CD14-positive monocyte (primary cell): ENCODE measurements at regions not wholly inside any gene's neighbourhood (a gene's known extent, or its start where the extent isn't known, plus 50 kb on each side); places are given as distances from the start of the nearest gene placed in this dataset.

Source experiments
- DNase-seq, 3 donors: peaks; one replicate each; pipeline ENCODE4 v3.0.0-alpha.2; 2011 to 2022
- H2AFZ ChIP-seq: 2 replicates; pipeline ENCODE4 v1.6.0; 2012; ENCODE audit warnings: mild to moderate bottlenecking, low read depth, low read length, inconsistent platforms; ENCODE audit not compliant: insufficient read depth, poor library complexity, severe bottlenecking
- H3K27ac ChIP-seq, 2 donors: 1 replicate in 1 of 2; 2 replicates in 1 of 2; pipeline ENCODE4 v1.5.1; 2012 to 2013; ENCODE audit warnings: low read length in 2 of 2, control low read depth in 1 of 2, inconsistent platforms in 1 of 2, low read depth in 1 of 2, mild to moderate bottlenecking in 1 of 2
- H3K27me3 ChIP-seq, 2 donors: one replicate each; pipeline versions ENCODE4 v1.6.0 to v1.6.1; 2011 to 2013; ENCODE audit warnings: low read length in 2 of 2; ENCODE audit not compliant: control insufficient read depth in 2 of 2, insufficient read depth in 2 of 2
- H3K36me3 ChIP-seq, 2 donors: replicated peaks in 1 of 2; 1 replicate in 1 of 2; 2 replicates in 1 of 2; pipeline versions ENCODE4 v1.5.1 to v1.6.1; 2012 to 2013; ENCODE audit warnings: low read length in 2 of 2, control low read depth in 1 of 2, inconsistent platforms in 1 of 2, mild to moderate bottlenecking in 1 of 2; ENCODE audit not compliant: insufficient read depth in 2 of 2, control insufficient read depth in 1 of 2
- H3K4me1 ChIP-seq, 2 donors: 1 replicate in 1 of 2; 2 replicates in 1 of 2; pipeline versions ENCODE4 v1.5.1 to v1.6.1; 2012 to 2013; ENCODE audit warnings: low read length in 2 of 2, control low read depth in 1 of 2, inconsistent platforms in 1 of 2, mild to moderate bottlenecking in 1 of 2, moderate library complexity in 1 of 2; ENCODE audit not compliant: insufficient read depth in 2 of 2, control insufficient read depth in 1 of 2
- H3K4me2 ChIP-seq: replicated peaks from 2 replicates; pipeline ENCODE3; 2012; ENCODE audit warnings: low read length, moderate library complexity, mild to moderate bottlenecking; ENCODE audit not compliant: poor library complexity, severe bottlenecking; ENCODE audit errors: extremely low read depth
- H3K4me3 ChIP-seq, 3 experiments: fragments of 200-600 bp in 1 of 3; sonication (generic) in 1 of 3; replicated peaks in 1 of 3; 1 replicate in 2 of 3; 2 replicates in 1 of 3; pipeline ENCODE4 v1.5.1; 2011 to 2013; ENCODE audit warnings: low read length in 3 of 3, mild to moderate bottlenecking in 3 of 3, control low read depth in 2 of 3, low read depth in 2 of 3, inconsistent platforms in 1 of 3, moderate library complexity in 1 of 3
- H3K79me2 ChIP-seq: 2 replicates; pipeline ENCODE4 v1.6.0; 2012; ENCODE audit warnings: mild to moderate bottlenecking, control low read depth, inconsistent platforms, low read length, moderate library complexity; ENCODE audit not compliant: insufficient read depth
- H3K9ac ChIP-seq: 2 replicates; pipeline ENCODE4 v1.6.0; 2017; ENCODE audit warnings: low read length, mild to moderate bottlenecking; ENCODE audit not compliant: insufficient read depth, poor library complexity, severe bottlenecking
- H3K9me3 ChIP-seq, 2 donors: replicated peaks in 1 of 2; 1 replicate in 1 of 2; 2 replicates in 1 of 2; pipeline versions ENCODE4 v1.5.1 to v1.6.1; 2012 to 2013; ENCODE audit warnings: low read length in 2 of 2, control low read depth in 1 of 2; ENCODE audit not compliant: control insufficient read depth in 1 of 2, insufficient read depth in 1 of 2
- H4K20me1 ChIP-seq: 2 replicates; pipeline ENCODE4 v1.6.0; 2012; ENCODE audit warnings: mild to moderate bottlenecking, low read length, control low read depth, moderate library complexity; ENCODE audit not compliant: insufficient read depth
- H3K27ac Mint-ChIP-seq, 7 donors: one replicate each; pipeline ENCODE4 v1.8.0; 2020; ENCODE audit warnings: mild to moderate bottlenecking in 7 of 7, mixed read lengths in 7 of 7, moderate library complexity in 6 of 7, inconsistent platforms in 2 of 7
- H3K27me3 Mint-ChIP-seq, 3 donors: one replicate each; pipeline ENCODE4 v1.8.0; 2021 to 2022; ENCODE audit warnings: low read depth in 3 of 3, mild to moderate bottlenecking in 3 of 3, mixed read lengths in 3 of 3, moderate library complexity in 3 of 3, inconsistent platforms in 1 of 3
- H3K36me3 Mint-ChIP-seq, 2 donors: one replicate each; pipeline ENCODE4 v1.8.0; 2020; ENCODE audit warnings: mixed read lengths in 2 of 2, inconsistent platforms in 1 of 2, mild to moderate bottlenecking in 1 of 2
- H3K4me1 Mint-ChIP-seq: one replicate; pipeline ENCODE4 v1.8.0; 2020; ENCODE audit warnings: mild to moderate bottlenecking, mixed read lengths
- H3K4me3 Mint-ChIP-seq, 2 donors: one replicate each; pipeline ENCODE4 v1.8.0; 2020; ENCODE audit warnings: mild to moderate bottlenecking in 2 of 2, mixed read lengths in 2 of 2, moderate library complexity in 1 of 2
- H3K9me3 Mint-ChIP-seq, 7 donors: one replicate each; pipeline ENCODE4 v1.8.0; 2020 to 2022; ENCODE audit warnings: mixed read lengths in 7 of 7, mild to moderate bottlenecking in 6 of 7, moderate library complexity in 6 of 7, inconsistent platforms in 2 of 7
- WGBS: methylation state at CpG from one replicate; pipeline ENCODE4 v1.1.5; 2013; ENCODE audit warnings: missing lambda C conversion rate; ENCODE audit not compliant: insufficient coverage; 5-methylcytosine and 5-hydroxymethylcytosine counted together
- intact Hi-C, 2 donors: fragments of 100-400 bp; cut with micrococcal nuclease; formaldehyde crosslinking; loops; one replicate each; pipeline versions ENCODE4 v1.15.0 to v1.15.1; 2023
- TF ChIP-seq, protein P1 (sequence below): fragments of 200-600 bp; IDR thresholded peaks from one replicate; pipeline ENCODE4 v1.8.0; 2022; ENCODE audit warnings: antibody characterized with exemption, mild to moderate bottlenecking

DNA sequence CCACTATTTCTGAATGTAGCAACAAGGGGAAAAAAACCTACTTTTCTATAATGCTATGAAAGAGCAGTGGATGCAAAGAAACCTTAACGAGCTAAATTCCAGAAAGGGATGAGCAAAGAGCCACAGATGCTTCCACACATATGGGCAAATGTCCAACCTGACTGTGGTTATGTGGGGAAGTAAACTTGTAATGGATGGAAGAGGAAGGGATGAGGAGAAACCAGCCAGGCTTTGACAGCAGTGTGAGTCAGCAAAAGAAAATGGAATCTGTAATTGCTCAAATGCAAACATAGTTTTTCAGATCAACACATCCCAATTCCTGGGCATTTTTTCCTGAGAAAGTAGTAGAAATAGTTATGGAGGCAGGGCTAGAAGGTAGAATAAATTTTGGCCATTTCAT, 204.8 kb upstream of the CPHXL start:
- H3K4me2 ChIP-seq: no peak overlapping the region
- H3K4me1 Mint-ChIP-seq: no peaks in the 10 kb centered on the region
- 60% methylated on average over 1 of the region's 1 CpG for WGBS
- TF ChIP-seq, protein P1, sequence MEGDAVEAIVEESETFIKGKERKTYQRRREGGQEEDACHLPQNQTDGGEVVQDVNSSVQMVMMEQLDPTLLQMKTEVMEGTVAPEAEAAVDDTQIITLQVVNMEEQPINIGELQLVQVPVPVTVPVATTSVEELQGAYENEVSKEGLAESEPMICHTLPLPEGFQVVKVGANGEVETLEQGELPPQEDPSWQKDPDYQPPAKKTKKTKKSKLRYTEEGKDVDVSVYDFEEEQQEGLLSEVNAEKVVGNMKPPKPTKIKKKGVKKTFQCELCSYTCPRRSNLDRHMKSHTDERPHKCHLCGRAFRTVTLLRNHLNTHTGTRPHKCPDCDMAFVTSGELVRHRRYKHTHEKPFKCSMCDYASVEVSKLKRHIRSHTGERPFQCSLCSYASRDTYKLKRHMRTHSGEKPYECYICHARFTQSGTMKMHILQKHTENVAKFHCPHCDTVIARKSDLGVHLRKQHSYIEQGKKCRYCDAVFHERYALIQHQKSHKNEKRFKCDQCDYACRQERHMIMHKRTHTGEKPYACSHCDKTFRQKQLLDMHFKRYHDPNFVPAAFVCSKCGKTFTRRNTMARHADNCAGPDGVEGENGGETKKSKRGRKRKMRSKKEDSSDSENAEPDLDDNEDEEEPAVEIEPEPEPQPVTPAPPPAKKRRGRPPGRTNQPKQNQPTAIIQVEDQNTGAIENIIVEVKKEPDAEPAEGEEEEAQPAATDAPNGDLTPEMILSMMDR: no peak
- no peaks in the 10 kb centered on the region for H3K36me3 ChIP-seq
- no peak for DNase-seq
- intact Hi-C loops: no loop called here
- H3K27me3 Mint-ChIP-seq: peaks cover 0 to 3% (median 0%) of the 10 kb centered on the region in 3 donors
- peaks cover 3 to 5% of the 10 kb centered on the region in 2 donors for H3K9me3 ChIP-seq
- H3K27me3 ChIP-seq: no peaks in the 10 kb centered on the region
- no peak overlapping the region for H3K4me3 ChIP-seq
- no peak overlapping the region for H3K27ac Mint-ChIP-seq
- H3K9me3 Mint-ChIP-seq: peaks cover 0 to 5% (median 0%) of the 10 kb centered on the region in 7 donors
- H4K20me1 ChIP-seq: no peaks in the 10 kb centered on the region
- H3K27ac ChIP-seq: no peak overlapping the region
- no peaks in the 10 kb centered on the region for H3K79me2 ChIP-seq
- H3K9ac ChIP-seq: no peak overlapping the region
- no peaks in the 10 kb centered on the region for H3K36me3 Mint-ChIP-seq
- no peaks in the 10 kb centered on the region for H3K4me1 ChIP-seq
- H2AFZ ChIP-seq: no peak overlapping the region
- no peak overlapping the region for H3K4me3 Mint-ChIP-seq

DNA sequence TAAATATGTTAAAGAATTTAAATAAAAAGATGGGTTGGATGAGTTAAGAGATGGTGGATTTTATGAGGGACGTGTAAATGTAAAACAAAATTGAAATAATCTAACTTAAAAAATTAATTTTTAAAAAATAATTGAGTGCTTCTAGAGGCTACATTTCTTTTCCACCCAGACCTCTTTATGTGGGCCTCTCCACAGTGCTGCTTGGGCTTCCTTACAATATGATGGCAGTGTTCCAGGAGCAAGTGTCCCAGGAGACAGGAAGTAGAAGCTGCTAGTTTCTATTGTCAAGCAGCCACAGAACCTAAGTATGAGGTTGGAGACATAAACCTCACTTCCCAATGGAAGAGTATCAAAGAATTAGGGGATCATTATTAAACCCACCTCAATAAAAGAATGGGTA, 205.7 kb upstream of the CPHXL start:
- Histone ChIP-seq H3K4me2 (no peak overlapping the region), H3K9ac (no peak overlapping the region), H3K4me3 (no peak overlapping the region), H3K27ac (no peak overlapping the region), H2AFZ (no peak overlapping the region), H3K36me3 (no peaks in the 10 kb centered on the region), H4K20me1 (no peaks in the 10 kb centered on the region), H3K4me1 (no peaks in the 10 kb centered on the region), H3K9me3 (peaks cover under 1% of the 10 kb centered on the region in 2 donors), H3K79me2 (no peaks in the 10 kb centered on the region), H3K27me3 (no peaks in the 10 kb centered on the region)
- no peak for DNase-seq
- H3K27me3 Mint-ChIP-seq: peaks cover 0 to 3% (median 0%) of the 10 kb centered on the region in 3 donors
- intact Hi-C loops: no loop called here
- WGBS: no CpG with 5 or more reads among the region's 1 CpG
- no peak overlapping the region for H3K27ac Mint-ChIP-seq
- H3K4me1 Mint-ChIP-seq: no peaks in the 10 kb centered on the region
- TF ChIP-seq, protein P1: no peak
- peaks cover 0 to 7% (median 0%) of the 10 kb centered on the region in 7 donors for H3K9me3 Mint-ChIP-seq
- no peak overlapping the region for H3K4me3 Mint-ChIP-seq
- H3K36me3 Mint-ChIP-seq: no peaks in the 10 kb centered on the region
